ENCODE measurements at regions not wholly inside any gene's neighbourhood (a gene's known extent, or its start where the extent isn't known, plus 50 kb on each side); places are given as distances from the start of the nearest gene placed in this dataset.
A peak's percentile ranks its signal among the peaks of the same experiment; 100 is the strongest.

GRCh38 chr18:38025433-38026038 is 459.9 kb upstream of the CELF4 start:
- Histone ChIP-seq H3K36me3 (ENCODE audit: control insufficient read depth, insufficient read depth, low read length) (no peaks in the 10 kb centered on the region), H3K27ac (ENCODE audit: low read depth, low read length) (no peak overlapping the region), H3K9me3 (ENCODE audit: control insufficient read depth, insufficient read depth, low read length) (no peaks in the 10 kb centered on the region), H3K4me3 (ENCODE audit: low read depth, low read length) (no peak overlapping the region), H3K27me3 (ENCODE audit: control insufficient read depth, insufficient read depth, low read length) (no peaks in the 10 kb centered on the region), H3K4me1 (ENCODE audit: control insufficient read depth, insufficient read depth, low read length) (no peaks in the 10 kb centered on the region)
- DNase-seq (ENCODE audit: low read depth in 4 of 6, low spot score in 6 of 6) = no peak
- WGBS (ENCODE audit: insufficient coverage) = 90% methylated on average over 3 of the region's 4 CpGs

GRCh38 chr18:38023871-38024270 is 458.3 kb upstream of the CELF4 start:
- Histone ChIP-seq H3K27ac (ENCODE audit: low read depth, low read length) (no peak overlapping the region), H3K4me1 (ENCODE audit: control insufficient read depth, insufficient read depth, low read length) (no peaks in the 10 kb centered on the region), H3K27me3 (ENCODE audit: control insufficient read depth, insufficient read depth, low read length) (no peaks in the 10 kb centered on the region), H3K36me3 (ENCODE audit: control insufficient read depth, insufficient read depth, low read length) (no peaks in the 10 kb centered on the region), H3K9me3 (ENCODE audit: control insufficient read depth, insufficient read depth, low read length) (no peaks in the 10 kb centered on the region), H3K4me3 (ENCODE audit: low read depth, low read length) (no peak overlapping the region)
- no CpG with 5 or more reads among the region's 2 CpGs for WGBS (ENCODE audit: insufficient coverage)
- DNase-seq (ENCODE audit: low read depth in 4 of 6, low spot score in 6 of 6) = no peak

- WGBS (ENCODE audit: insufficient coverage) = no CpG with 5 or more reads among the region's 4 CpGs
- no peak overlapping the region for H3K4me3 ChIP-seq (ENCODE audit: low read depth, low read length)
Measured at GRCh38 chr18:38022234-38022633, 456.6 kb upstream of the CELF4 start.

GRCh38 chr18:38019292-38019691 is 453.7 kb upstream of the CELF4 start:
- H3K36me3 ChIP-seq (ENCODE audit: control insufficient read depth, insufficient read depth, low read length) = no peaks in the 10 kb centered on the region
- H3K4me3 ChIP-seq (ENCODE audit: low read depth, low read length) = no peak overlapping the region
- H3K4me1 ChIP-seq (ENCODE audit: control insufficient read depth, insufficient read depth, low read length) = no peaks in the 10 kb centered on the region
- no peaks in the 10 kb centered on the region for H3K9me3 ChIP-seq (ENCODE audit: control insufficient read depth, insufficient read depth, low read length)
- H3K27me3 ChIP-seq (ENCODE audit: control insufficient read depth, insufficient read depth, low read length) = no peaks in the 10 kb centered on the region
- DNase-seq (ENCODE audit: low read depth in 4 of 6, low spot score in 6 of 6) = no peak
- no peak overlapping the region for H3K27ac ChIP-seq (ENCODE audit: low read depth, low read length)
- no CpG with 5 or more reads among the region's 2 CpGs for WGBS (ENCODE audit: insufficient coverage)

More at GRCh38 chr18:38022234-38022633, 456.6 kb upstream of the CELF4 start:
- Histone ChIP-seq H3K27me3 (ENCODE audit: control insufficient read depth, insufficient read depth, low read length) (no peaks in the 10 kb centered on the region), H3K36me3 (ENCODE audit: control insufficient read depth, insufficient read depth, low read length) (no peaks in the 10 kb centered on the region), H3K4me1 (ENCODE audit: control insufficient read depth, insufficient read depth, low read length) (no peaks in the 10 kb centered on the region), H3K27ac (ENCODE audit: low read depth, low read length) (no peak overlapping the region), H3K9me3 (ENCODE audit: control insufficient read depth, insufficient read depth, low read length) (no peaks in the 10 kb centered on the region)
- DNase-seq (ENCODE audit: low read depth in 4 of 6, low spot score in 6 of 6) = no peak

- Histone ChIP-seq H3K36me3 (ENCODE audit: control insufficient read depth, insufficient read depth, low read length) (no peaks in the 10 kb centered on the region), H3K4me3 (ENCODE audit: low read depth, low read length) (no peak overlapping the region), H3K27ac (ENCODE audit: low read depth, low read length) (no peak overlapping the region), H3K27me3 (ENCODE audit: control insufficient read depth, insufficient read depth, low read length) (no peaks in the 10 kb centered on the region), H3K4me1 (ENCODE audit: control insufficient read depth, insufficient read depth, low read length) (no peaks in the 10 kb centered on the region), H3K9me3 (ENCODE audit: control insufficient read depth, insufficient read depth, low read length) (no peaks in the 10 kb centered on the region)
- 78% methylated on average over 2 of the region's 4 CpGs for WGBS (ENCODE audit: insufficient coverage)
- DNase-seq (ENCODE audit: low read depth in 4 of 6, low spot score in 6 of 6) = peak in 2 of 6 donors; percentile 47 to 55
Measured at GRCh38 chr18:38010971-38011857, 445.6 kb upstream of the CELF4 start.

GRCh38 chr18:38010037-38010436 is 444.4 kb upstream of the CELF4 start:
- no CpG with 5 or more reads among the region's 2 CpGs for WGBS (ENCODE audit: insufficient coverage)
- DNase-seq (ENCODE audit: low read depth in 4 of 6, low spot score in 6 of 6) = no peak
- Histone ChIP-seq H3K4me3 (ENCODE audit: low read depth, low read length) (no peak overlapping the region), H3K4me1 (ENCODE audit: control insufficient read depth, insufficient read depth, low read length) (no peaks in the 10 kb centered on the region), H3K36me3 (ENCODE audit: control insufficient read depth, insufficient read depth, low read length) (no peaks in the 10 kb centered on the region), H3K27me3 (ENCODE audit: control insufficient read depth, insufficient read depth, low read length) (no peaks in the 10 kb centered on the region), H3K27ac (ENCODE audit: low read depth, low read length) (no peak overlapping the region), H3K9me3 (ENCODE audit: control insufficient read depth, insufficient read depth, low read length) (no peaks in the 10 kb centered on the region)

- Histone ChIP-seq H3K36me3 (ENCODE audit: control insufficient read depth, insufficient read depth, low read length) (no peaks in the 10 kb centered on the region), H3K27me3 (ENCODE audit: control insufficient read depth, insufficient read depth, low read length) (no peaks in the 10 kb centered on the region), H3K27ac (ENCODE audit: low read depth, low read length) (no peak overlapping the region), H3K4me3 (ENCODE audit: low read depth, low read length) (no peak overlapping the region), H3K4me1 (ENCODE audit: control insufficient read depth, insufficient read depth, low read length) (no peaks in the 10 kb centered on the region), H3K9me3 (ENCODE audit: control insufficient read depth, insufficient read depth, low read length) (no peaks in the 10 kb centered on the region)
- WGBS (ENCODE audit: insufficient coverage) = no CpG with 5 or more reads among the region's 1 CpG
- DNase-seq (ENCODE audit: low read depth in 4 of 6, low spot score in 6 of 6) = peak in 1 of 6 donors; percentile 28
Measured at GRCh38 chr18:38009320-38009719, 443.7 kb upstream of the CELF4 start.

GRCh38 chr18:38007676-38008330 is 442.2 kb upstream of the CELF4 start:
- Histone ChIP-seq H3K4me1 (ENCODE audit: control insufficient read depth, insufficient read depth, low read length) (no peaks in the 10 kb centered on the region), H3K4me3 (ENCODE audit: low read depth, low read length) (no peak overlapping the region), H3K27me3 (ENCODE audit: control insufficient read depth, insufficient read depth, low read length) (no peaks in the 10 kb centered on the region), H3K9me3 (ENCODE audit: control insufficient read depth, insufficient read depth, low read length) (no peaks in the 10 kb centered on the region), H3K36me3 (ENCODE audit: control insufficient read depth, insufficient read depth, low read length) (no peaks in the 10 kb centered on the region), H3K27ac (ENCODE audit: low read depth, low read length) (no peak overlapping the region)
- 83% methylated on average over 4 of the region's 6 CpGs for WGBS (ENCODE audit: insufficient coverage)
- no peak for DNase-seq (ENCODE audit: low read depth in 4 of 6, low spot score in 6 of 6)

GRCh38 chr18:38007026-38007425 is 441.4 kb upstream of the CELF4 start:
- Histone ChIP-seq H3K27ac (ENCODE audit: low read depth, low read length) (no peak overlapping the region), H3K9me3 (ENCODE audit: control insufficient read depth, insufficient read depth, low read length) (no peaks in the 10 kb centered on the region), H3K27me3 (ENCODE audit: control insufficient read depth, insufficient read depth, low read length) (no peaks in the 10 kb centered on the region), H3K36me3 (ENCODE audit: control insufficient read depth, insufficient read depth, low read length) (no peaks in the 10 kb centered on the region), H3K4me3 (ENCODE audit: low read depth, low read length) (no peak overlapping the region), H3K4me1 (ENCODE audit: control insufficient read depth, insufficient read depth, low read length) (no peaks in the 10 kb centered on the region)
- no peak for DNase-seq (ENCODE audit: low read depth in 4 of 6, low spot score in 6 of 6)
